HL-60 (cell line): ENCODE measurements at regions not wholly inside any gene's neighbourhood (a gene's known extent, or its start where the extent isn't known, plus 50 kb on each side); places are given as distances from the start of the nearest gene placed in this dataset.

Source experiments
- DNase-seq, 2 experiments: peaks; one replicate each; pipeline ENCODE4 v3.0.0-alpha.2; 2010 to 2020; ENCODE audit warnings: low read depth in 1 of 2, low spot score in 1 of 2
- H3K27ac ChIP-seq: fragments of 250-450 bp; sonication (Bioruptor Pico); replicated peaks from 2 replicates; pipeline ENCODE4 v1.5.1; 2020; ENCODE audit warnings: mild to moderate bottlenecking, moderate library complexity
- H3K27me3 ChIP-seq: fragments of 250-450 bp; sonication (Bioruptor Pico); 2 replicates; pipeline ENCODE4 v1.5.1; 2021; ENCODE audit warnings: mild to moderate bottlenecking, moderate library complexity; ENCODE audit not compliant: insufficient read depth, poor library complexity, severe bottlenecking
- H3K4me3 ChIP-seq: replicated peaks from 2 replicates; pipeline ENCODE4 v1.5.1; 2011; ENCODE audit warnings: mild to moderate bottlenecking, control low read depth, low read length; ENCODE audit not compliant: insufficient read depth
- GABPA ChIP-seq: IDR thresholded peaks from 2 replicates; pipeline ENCODE4 v1.6.1; 2012; ENCODE audit warnings: low read depth
- POLR2AphosphoS5 ChIP-seq: IDR thresholded peaks from 2 replicates; pipeline ENCODE4 v1.6.1; 2012; ENCODE audit warnings: low read depth
- SPI1 ChIP-seq: IDR thresholded peaks from 2 replicates; pipeline ENCODE4 v1.6.1; 2012; ENCODE audit warnings: low read depth, mild to moderate bottlenecking, borderline replicate concordance
- TF ChIP-seq, protein P1 (sequence below): IDR thresholded peaks from one replicate; pipeline ENCODE4 v1.5.1; 2011; ENCODE audit warnings: low read length, control low read depth, inconsistent platforms; ENCODE audit not compliant: insufficient read depth
- TF ChIP-seq, protein P2 (sequence below): IDR thresholded peaks from 2 replicates; pipeline ENCODE4 v1.6.1; 2012; ENCODE audit warnings: low read depth; ENCODE audit not compliant: insufficient replicate concordance

DNA sequence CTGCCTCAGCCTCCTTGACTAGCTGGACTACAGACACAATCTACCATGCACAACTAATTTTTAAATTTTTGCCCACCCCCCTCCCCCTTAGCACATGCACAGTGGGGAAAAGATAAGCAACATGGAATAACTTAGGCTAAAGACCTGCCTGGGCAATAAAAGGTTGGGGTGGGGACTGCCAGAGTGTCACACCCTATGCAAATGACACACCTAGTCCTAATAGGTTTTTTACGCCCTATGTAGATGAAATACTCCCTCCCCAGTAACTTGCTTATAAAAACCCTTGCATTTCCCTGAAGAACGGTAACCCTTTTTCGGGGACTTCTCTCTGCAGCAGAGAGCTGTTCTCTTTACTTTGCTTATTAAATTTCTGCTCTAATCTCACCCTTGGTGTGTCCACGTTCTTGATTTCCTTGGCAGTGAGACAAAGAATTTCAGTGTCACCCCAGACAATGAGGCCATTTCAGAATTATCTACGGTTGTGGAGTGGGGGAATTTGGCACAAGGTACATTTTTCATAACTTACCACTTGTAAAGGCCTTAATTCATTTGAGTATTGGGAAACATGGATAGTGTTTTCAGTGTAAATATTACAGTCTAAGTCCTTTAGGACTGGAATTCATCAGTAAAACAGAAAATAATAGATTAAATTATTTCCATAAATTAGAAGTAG is 109.2 kb downstream of the NOL4 start:
- TF ChIP-seq POLR2AphosphoS5 (no peak), GABPA (no peak)
- TF ChIP-seq, protein P1, sequence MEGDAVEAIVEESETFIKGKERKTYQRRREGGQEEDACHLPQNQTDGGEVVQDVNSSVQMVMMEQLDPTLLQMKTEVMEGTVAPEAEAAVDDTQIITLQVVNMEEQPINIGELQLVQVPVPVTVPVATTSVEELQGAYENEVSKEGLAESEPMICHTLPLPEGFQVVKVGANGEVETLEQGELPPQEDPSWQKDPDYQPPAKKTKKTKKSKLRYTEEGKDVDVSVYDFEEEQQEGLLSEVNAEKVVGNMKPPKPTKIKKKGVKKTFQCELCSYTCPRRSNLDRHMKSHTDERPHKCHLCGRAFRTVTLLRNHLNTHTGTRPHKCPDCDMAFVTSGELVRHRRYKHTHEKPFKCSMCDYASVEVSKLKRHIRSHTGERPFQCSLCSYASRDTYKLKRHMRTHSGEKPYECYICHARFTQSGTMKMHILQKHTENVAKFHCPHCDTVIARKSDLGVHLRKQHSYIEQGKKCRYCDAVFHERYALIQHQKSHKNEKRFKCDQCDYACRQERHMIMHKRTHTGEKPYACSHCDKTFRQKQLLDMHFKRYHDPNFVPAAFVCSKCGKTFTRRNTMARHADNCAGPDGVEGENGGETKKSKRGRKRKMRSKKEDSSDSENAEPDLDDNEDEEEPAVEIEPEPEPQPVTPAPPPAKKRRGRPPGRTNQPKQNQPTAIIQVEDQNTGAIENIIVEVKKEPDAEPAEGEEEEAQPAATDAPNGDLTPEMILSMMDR, result no peak
- TF ChIP-seq, protein P2, sequence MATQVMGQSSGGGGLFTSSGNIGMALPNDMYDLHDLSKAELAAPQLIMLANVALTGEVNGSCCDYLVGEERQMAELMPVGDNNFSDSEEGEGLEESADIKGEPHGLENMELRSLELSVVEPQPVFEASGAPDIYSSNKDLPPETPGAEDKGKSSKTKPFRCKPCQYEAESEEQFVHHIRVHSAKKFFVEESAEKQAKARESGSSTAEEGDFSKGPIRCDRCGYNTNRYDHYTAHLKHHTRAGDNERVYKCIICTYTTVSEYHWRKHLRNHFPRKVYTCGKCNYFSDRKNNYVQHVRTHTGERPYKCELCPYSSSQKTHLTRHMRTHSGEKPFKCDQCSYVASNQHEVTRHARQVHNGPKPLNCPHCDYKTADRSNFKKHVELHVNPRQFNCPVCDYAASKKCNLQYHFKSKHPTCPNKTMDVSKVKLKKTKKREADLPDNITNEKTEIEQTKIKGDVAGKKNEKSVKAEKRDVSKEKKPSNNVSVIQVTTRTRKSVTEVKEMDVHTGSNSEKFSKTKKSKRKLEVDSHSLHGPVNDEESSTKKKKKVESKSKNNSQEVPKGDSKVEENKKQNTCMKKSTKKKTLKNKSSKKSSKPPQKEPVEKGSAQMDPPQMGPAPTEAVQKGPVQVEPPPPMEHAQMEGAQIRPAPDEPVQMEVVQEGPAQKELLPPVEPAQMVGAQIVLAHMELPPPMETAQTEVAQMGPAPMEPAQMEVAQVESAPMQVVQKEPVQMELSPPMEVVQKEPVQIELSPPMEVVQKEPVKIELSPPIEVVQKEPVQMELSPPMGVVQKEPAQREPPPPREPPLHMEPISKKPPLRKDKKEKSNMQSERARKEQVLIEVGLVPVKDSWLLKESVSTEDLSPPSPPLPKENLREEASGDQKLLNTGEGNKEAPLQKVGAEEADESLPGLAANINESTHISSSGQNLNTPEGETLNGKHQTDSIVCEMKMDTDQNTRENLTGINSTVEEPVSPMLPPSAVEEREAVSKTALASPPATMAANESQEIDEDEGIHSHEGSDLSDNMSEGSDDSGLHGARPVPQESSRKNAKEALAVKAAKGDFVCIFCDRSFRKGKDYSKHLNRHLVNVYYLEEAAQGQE, result no peak
- DNase-seq, result no peak
- H3K4me3 ChIP-seq, result no peak overlapping the region
- H3K27me3 ChIP-seq, result peaks cover 2% of the 10 kb centered on the region
- no peak overlapping the region for H3K27ac ChIP-seq

DNA sequence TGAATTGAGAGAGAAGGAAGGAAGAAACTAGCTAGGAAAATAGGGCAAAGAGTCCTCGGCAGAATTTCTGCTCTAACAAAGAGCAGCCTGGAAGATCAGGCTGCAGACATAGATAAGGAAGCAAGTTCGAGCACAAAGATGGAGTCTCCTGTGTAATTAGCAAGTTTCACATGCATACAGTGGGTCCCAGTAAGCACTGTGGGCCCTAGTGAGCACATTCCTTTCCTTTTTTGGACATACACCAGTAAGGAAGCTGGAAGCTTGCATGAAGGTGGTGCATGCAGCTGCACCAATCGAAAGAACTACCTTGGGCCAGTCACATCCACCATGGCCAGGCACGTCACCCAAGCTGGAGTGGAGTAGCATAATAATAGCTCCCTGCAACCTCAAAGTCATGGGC is 109.7 kb downstream of the NOL4 start:
- Histone ChIP-seq H3K27me3 (peaks cover 2% of the 10 kb centered on the region), H3K4me3 (no peak overlapping the region), H3K27ac (no peak overlapping the region)
- DNase-seq, result no peak
- TF ChIP-seq GABPA, result no peak
- no peak for TF ChIP-seq SPI1
- no peak for TF ChIP-seq POLR2AphosphoS5
- TF ChIP-seq, protein P1, result no peak
- TF ChIP-seq, protein P2, result no peak

DNA sequence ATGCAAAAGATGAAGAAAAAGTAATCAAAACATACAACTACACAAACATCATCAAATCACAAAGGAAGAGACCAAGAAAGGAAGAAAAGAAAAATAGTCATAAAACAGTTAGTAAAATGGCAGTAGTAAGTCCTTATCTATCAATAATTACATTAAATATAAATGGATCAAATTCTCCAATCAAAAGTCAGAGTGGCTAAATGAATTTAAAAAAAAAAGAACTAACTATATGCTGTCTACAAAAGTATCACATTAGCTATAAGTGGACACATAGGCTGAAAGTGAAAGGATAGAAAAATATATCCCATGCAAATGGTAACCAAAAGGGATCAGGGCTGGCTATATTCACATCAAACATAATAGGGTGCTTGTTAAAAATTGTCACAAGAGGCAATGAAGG is 116.5 kb downstream of the NOL4 start:
- DNase-seq, result no peak
- Histone ChIP-seq H3K27me3 (no peaks in the 10 kb centered on the region), H3K4me3 (no peak overlapping the region), H3K27ac (no peak overlapping the region)
- TF ChIP-seq, protein P1, result no peak
- TF ChIP-seq, protein P2, result no peak
- no peak for TF ChIP-seq GABPA
- no peak for TF ChIP-seq SPI1
- no peak for TF ChIP-seq POLR2AphosphoS5
